OCI-LY7 (cell line): ENCODE measurements at regions not wholly inside any gene's neighbourhood (a gene's known extent, or its start where the extent isn't known, plus 50 kb on each side); places are given as distances from the start of the nearest gene placed in this dataset.
"Not testable (repeated sequence)": the region's sequence is repeated elsewhere in the genome, so short reads cannot be mapped to it uniquely, and the experiment has no call there.

Source experiments
- BruUV-seq: library from RNA; stranded (reverse); fragments of 400-500 nt; replicated peaks from 2 replicates; lab custom pipeline; 2021; lab: Mats Ljungman, UMichigan
- CTCF ChIA-PET: fragments of 300-600 bp; sonication (Branson Sonifier 250); formaldehyde crosslinking; loops from one replicate; lab custom pipeline; 2022; ENCODE audit warnings: antibody characterized with exemption; ENCODE audit not compliant: unreplicated experiment; lab: Charles Lee
- POLR2A ChIA-PET: fragments of 300-600 bp; sonication (Branson Sonifier 250); formaldehyde crosslinking; loops from one replicate; lab custom pipeline; 2022; ENCODE audit warnings: antibody characterized with exemption; lab: Charles Lee
- DNase-seq: peaks from one replicate; pipeline ENCODE4 v3.0.0-alpha.2; 2015; ENCODE audit warnings: low spot score
- H2AFZ ChIP-seq: fragments of 200-600 bp; sonication (generic), shearing (Covaris generic); 2 replicates; pipeline ENCODE4 v1.6.1; 2014; ENCODE audit warnings: mild to moderate bottlenecking, antibody characterized with exemption, low read length, moderate library complexity
- H3K27ac ChIP-seq: fragments of 200-600 bp; sonication (generic); 2 replicates; pipeline ENCODE4 v1.5.1; 2014; ENCODE audit warnings: mixed run types, low read depth, mild to moderate bottlenecking, moderate library complexity, low read length, inconsistent platforms; ENCODE audit not compliant: poor library complexity, severe bottlenecking
- H3K36me3 ChIP-seq: fragments of 200-600 bp; sonication (generic); 2 replicates; pipeline ENCODE4 v1.6.1; 2014; ENCODE audit warnings: mild to moderate bottlenecking, antibody characterized with exemption, low read length, moderate library complexity, mixed read lengths; ENCODE audit not compliant: insufficient read depth
- H3K4me1 ChIP-seq: fragments of 200-600 bp; sonication (generic); 2 replicates; pipeline ENCODE4 v1.5.1; 2014; ENCODE audit warnings: mild to moderate bottlenecking, low read length; ENCODE audit not compliant: insufficient read depth, poor library complexity, severe bottlenecking
- H3K4me2 ChIP-seq: fragments of 200-600 bp; sonication (generic); 2 replicates; pipeline ENCODE4 v1.6.1; 2014; ENCODE audit warnings: mild to moderate bottlenecking, low read length
- H3K4me3 ChIP-seq: fragments of 200-600 bp; sonication (generic); 2 replicates; pipeline ENCODE4 v1.5.1; 2014; ENCODE audit warnings: mild to moderate bottlenecking, low read depth, low read length; ENCODE audit not compliant: poor library complexity, severe bottlenecking
- H3K79me2 ChIP-seq: fragments of 200-600 bp; sonication (generic); 2 replicates; pipeline ENCODE4 v1.6.1; 2016; ENCODE audit warnings: low read depth, mild to moderate bottlenecking, low read length, moderate library complexity, mixed read lengths; ENCODE audit not compliant: insufficient read depth
- H3K9me2 ChIP-seq: fragments of 200-600 bp; sonication (generic); 2 replicates; pipeline ENCODE4 v1.6.1; 2016; ENCODE audit warnings: mild to moderate bottlenecking, low read length, mixed read lengths; ENCODE audit not compliant: insufficient read depth
- H3K9me3 ChIP-seq: fragments of 200-600 bp; sonication (generic); 2 replicates; pipeline ENCODE4 v1.6.1; 2014; ENCODE audit warnings: mild to moderate bottlenecking, mixed run types, low read length, mixed read lengths
- H4K20me1 ChIP-seq: fragments of 200-600 bp; sonication (generic); 2 replicates; pipeline ENCODE4 v1.6.1; 2014; ENCODE audit warnings: mild to moderate bottlenecking, antibody characterized with exemption, low read length, moderate library complexity, mixed read lengths; ENCODE audit not compliant: insufficient read depth
- EZH2phosphoT487 ChIP-seq: fragments of 200-600 bp; sonication (generic); IDR thresholded peaks from 2 replicates; pipeline ENCODE4 v1.6.1; 2018; ENCODE audit warnings: low read depth, borderline replicate concordance, mild to moderate bottlenecking, mixed run types, antibody characterized with exemption, low read length, moderate library complexity, mixed read lengths
- intact Hi-C: fragments of 100-400 bp; cut with micrococcal nuclease; formaldehyde crosslinking; loops from one replicate; pipeline ENCODE4 v1.10.0; 2022; ENCODE audit not compliant: unreplicated experiment
- TF ChIP-seq, protein P1 (sequence below): fragments of 200-600 bp; sonication (generic); conservative IDR thresholded peaks from 2 replicates; pipeline ENCODE4 v1.5.1; 2014; ENCODE audit warnings: mild to moderate bottlenecking, antibody characterized with exemption, low read length, moderate library complexity, mixed read lengths

DNA sequence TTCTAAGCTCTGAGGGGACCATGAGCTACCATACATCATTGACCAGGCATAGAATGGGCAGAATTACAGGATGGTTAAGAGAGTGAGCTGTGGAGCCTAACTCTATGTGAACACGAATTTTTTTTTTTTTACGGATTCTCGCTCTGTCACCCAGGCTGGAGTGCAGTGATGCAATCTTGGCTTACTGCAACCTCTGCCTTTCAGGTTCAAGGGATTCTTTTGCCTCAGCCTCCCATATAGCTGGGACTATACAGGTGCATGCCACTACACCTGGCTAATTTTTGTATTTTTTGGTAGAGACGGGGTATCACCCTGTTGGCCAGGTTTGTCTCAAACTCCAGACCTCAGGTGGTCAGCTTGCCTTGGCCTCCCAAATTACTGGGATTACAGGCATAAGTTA, 72.8 kb upstream of the PCAT7 start:
- Histone ChIP-seq H4K20me1 (no peaks in the 10 kb centered on the region), H3K4me1 (peaks cover 57% of the 10 kb centered on the region), H3K79me2 (peaks cover 49% of the 10 kb centered on the region; the same call in 1 of the 2 replicates), H2AFZ (no peak overlapping the region), H3K27ac (peak overlapping the region; percentile 64), H3K9me3 (no peaks in the 10 kb centered on the region), H3K4me2 (peak overlapping the region; percentile 60), H3K36me3 (peaks cover 18% of the 10 kb centered on the region), H3K9me2 (no peaks in the 10 kb centered on the region), H3K4me3 (peak overlapping the region; percentile 57)
- TF ChIP-seq, protein P1, sequence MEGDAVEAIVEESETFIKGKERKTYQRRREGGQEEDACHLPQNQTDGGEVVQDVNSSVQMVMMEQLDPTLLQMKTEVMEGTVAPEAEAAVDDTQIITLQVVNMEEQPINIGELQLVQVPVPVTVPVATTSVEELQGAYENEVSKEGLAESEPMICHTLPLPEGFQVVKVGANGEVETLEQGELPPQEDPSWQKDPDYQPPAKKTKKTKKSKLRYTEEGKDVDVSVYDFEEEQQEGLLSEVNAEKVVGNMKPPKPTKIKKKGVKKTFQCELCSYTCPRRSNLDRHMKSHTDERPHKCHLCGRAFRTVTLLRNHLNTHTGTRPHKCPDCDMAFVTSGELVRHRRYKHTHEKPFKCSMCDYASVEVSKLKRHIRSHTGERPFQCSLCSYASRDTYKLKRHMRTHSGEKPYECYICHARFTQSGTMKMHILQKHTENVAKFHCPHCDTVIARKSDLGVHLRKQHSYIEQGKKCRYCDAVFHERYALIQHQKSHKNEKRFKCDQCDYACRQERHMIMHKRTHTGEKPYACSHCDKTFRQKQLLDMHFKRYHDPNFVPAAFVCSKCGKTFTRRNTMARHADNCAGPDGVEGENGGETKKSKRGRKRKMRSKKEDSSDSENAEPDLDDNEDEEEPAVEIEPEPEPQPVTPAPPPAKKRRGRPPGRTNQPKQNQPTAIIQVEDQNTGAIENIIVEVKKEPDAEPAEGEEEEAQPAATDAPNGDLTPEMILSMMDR: no peak
- TF ChIP-seq EZH2phosphoT487: no peak
- ChIA-PET CTCF (no interaction called here), POLR2A (interaction anchor here (0.6 to 1.2 kb wide), 6 partner anchors 10 to 65 kb away, joined by 3 to 7 read pairs (median 3); no protein-coding TSS in a partner anchor)
- BruUV-seq: no TSS peak
- no peak for DNase-seq
- intact Hi-C loops: no loop called here

GRCh38 chr9:94490465-94490864, 64.4 kb upstream of the PCAT7 start:
- ChIA-PET CTCF (no interaction called here), POLR2A (no interaction called here)
- intact Hi-C loops: no loop called here
- no TSS peak for BruUV-seq
- H2AFZ ChIP-seq: no peak overlapping the region
- peaks cover 12% of the 10 kb centered on the region; the same call in 1 of the 2 replicates for H3K9me3 ChIP-seq
- H3K36me3 ChIP-seq: peaks cover 43% of the 10 kb centered on the region
- DNase-seq: no peak
- no peaks in the 10 kb centered on the region for H4K20me1 ChIP-seq
- no peaks in the 10 kb centered on the region for H3K9me2 ChIP-seq
- TF ChIP-seq EZH2phosphoT487: no peak
- TF ChIP-seq, protein P1: no peak
- H3K4me3 ChIP-seq: no peak overlapping the region
- peaks cover 63% of the 10 kb centered on the region for H3K4me1 ChIP-seq
- H3K4me2 ChIP-seq: peak overlapping the region; percentile 66
- peak overlapping the region; percentile 97 for H3K27ac ChIP-seq
- H3K79me2 ChIP-seq: peaks cover 47% of the 10 kb centered on the region

DNA sequence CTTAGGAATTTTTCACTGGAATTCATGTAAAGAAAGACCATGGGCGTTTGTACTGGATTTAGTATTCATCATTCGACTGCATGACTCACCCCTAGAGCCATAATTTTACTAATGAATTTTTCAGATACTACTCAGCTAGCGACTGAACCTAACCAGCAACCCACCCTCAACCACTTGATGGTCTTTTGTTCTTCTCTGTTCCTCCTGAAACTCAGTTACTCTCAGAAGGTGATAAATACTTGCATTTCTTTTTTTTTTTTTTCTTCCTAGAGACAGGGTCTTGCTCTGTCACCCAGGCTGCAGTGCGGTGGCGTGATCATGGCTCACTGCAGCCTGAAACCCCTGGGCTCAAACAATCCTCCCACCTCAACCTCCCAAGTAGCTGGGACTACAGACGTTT, 62.8 kb upstream of the PCAT7 start:
- H3K4me2 ChIP-seq, H4K20me1 ChIP-seq, H3K9me2 ChIP-seq, intact Hi-C loops, CTCF ChIA-PET, DNase-seq, H3K4me3 ChIP-seq, BruUV-seq, H2AFZ ChIP-seq: not testable (repeated sequence)
- Histone ChIP-seq H3K27ac (peak overlapping the region; percentile 97), H3K4me1 (peaks cover 79% of the 10 kb centered on the region), H3K79me2 (peaks cover 63% of the 10 kb centered on the region), H3K36me3 (peaks cover 37% of the 10 kb centered on the region), H3K9me3 (peaks cover 12% of the 10 kb centered on the region; the same call in 1 of the 2 replicates)
- POLR2A ChIA-PET: interaction anchor here (0.7 to 2.1 kb wide), 3 partner anchors 8 to 25 kb away, joined by 3 to 7 read pairs (median 5); no protein-coding TSS in a partner anchor
